HEK293T (cell line): ENCODE measurements at regions not wholly inside any gene's neighbourhood (a gene's known extent, or its start where the extent isn't known, plus 50 kb on each side); places are given as distances from the start of the nearest gene placed in this dataset.

Source experiments
- CTCF ChIA-PET: fragments of 350-600 bp; formaldehyde crosslinking; extraction: SDS; loops from one replicate; lab custom pipeline; 2021; ENCODE audit warnings: antibody characterized with exemption, inconsistent platforms; lab: Yijun Ruan, JAX
- POLR2A ChIA-PET: fragments of 350-600 bp; formaldehyde crosslinking; extraction: SDS; loops from one replicate; lab custom pipeline; 2020; ENCODE audit warnings: antibody characterized with exemption, inconsistent platforms; lab: Yijun Ruan, JAX
- DNase-seq: peaks from one replicate; pipeline ENCODE4 v3.0.0; 2012; ENCODE audit warnings: mixed read lengths; ENCODE audit errors: extremely low spot score
- ARNT ChIP-seq: fragments of 450-650 bp; IDR thresholded peaks from 2 replicates; pipeline ENCODE4 v1.6.1; 2017; ENCODE audit warnings: mild to moderate bottlenecking
- BHLHE40 ChIP-seq: fragments of 450-650 bp; IDR thresholded peaks from 2 replicates; pipeline ENCODE4 v1.6.1; 2016; ENCODE audit warnings: mild to moderate bottlenecking, moderate library complexity, borderline replicate concordance
- CTBP1 ChIP-seq: fragments of 450-650 bp; IDR thresholded peaks from 2 replicates; pipeline ENCODE4 v1.6.1; 2016; ENCODE audit warnings: borderline replicate concordance
- ELF4 ChIP-seq: fragments of 450-650 bp; IDR thresholded peaks from 2 replicates; pipeline ENCODE4 v1.6.1; 2017; ENCODE audit warnings: antibody characterized with exemption
- FOXA1 ChIP-seq: fragments of 450-650 bp; IDR thresholded peaks from 2 replicates; pipeline ENCODE4 v1.6.1; 2016; ENCODE audit warnings: mild to moderate bottlenecking
- FOXK2 ChIP-seq: fragments of 450-650 bp; IDR thresholded peaks from 2 replicates; pipeline ENCODE4 v1.6.1; 2016; ENCODE audit warnings: mild to moderate bottlenecking
- FOXM1 ChIP-seq: fragments of 450-650 bp; IDR thresholded peaks from 2 replicates; pipeline ENCODE4 v1.6.1; 2017; ENCODE audit warnings: mild to moderate bottlenecking, borderline replicate concordance
- HDGF ChIP-seq: fragments of 450-650 bp; IDR thresholded peaks from 2 replicates; pipeline ENCODE4 v1.6.1; 2017; ENCODE audit warnings: antibody characterized with exemption, borderline replicate concordance
- L3MBTL2 ChIP-seq: fragments of 450-650 bp; conservative IDR thresholded peaks from 2 replicates; pipeline ENCODE4 v1.6.1; 2016; ENCODE audit warnings: mild to moderate bottlenecking
- LEF1 ChIP-seq: fragments of 450-650 bp; IDR thresholded peaks from 2 replicates; pipeline ENCODE4 v1.6.1; 2017; ENCODE audit warnings: mild to moderate bottlenecking, borderline replicate concordance
- NFRKB ChIP-seq: fragments of 450-650 bp; IDR thresholded peaks from 2 replicates; pipeline ENCODE4 v1.6.1; 2016; ENCODE audit warnings: mild to moderate bottlenecking, moderate library complexity
- SP1 ChIP-seq: fragments of 450-650 bp; IDR thresholded peaks from 2 replicates; pipeline ENCODE4 v1.6.1; 2017
- SUZ12 ChIP-seq: fragments of 450-650 bp; IDR thresholded peaks from 2 replicates; pipeline ENCODE4 v1.6.1; 2016; ENCODE audit warnings: mild to moderate bottlenecking
- TARDBP ChIP-seq: fragments of 450-650 bp; IDR thresholded peaks from 2 replicates; pipeline ENCODE4 v1.6.1; 2016
- ZNF384 ChIP-seq: fragments of 450-650 bp; IDR thresholded peaks from 2 replicates; pipeline ENCODE4 v1.6.1; 2016
- TF ChIP-seq, protein P1 (sequence below): fragments of 450-650 bp; IDR thresholded peaks from 2 replicates; pipeline ENCODE4 v1.6.1; 2016

- POLR2A ChIA-PET: no interaction called here
- TF ChIP-seq ELF4 (no peak), FOXA1 (no peak)
- TF ChIP-seq, protein P1, sequence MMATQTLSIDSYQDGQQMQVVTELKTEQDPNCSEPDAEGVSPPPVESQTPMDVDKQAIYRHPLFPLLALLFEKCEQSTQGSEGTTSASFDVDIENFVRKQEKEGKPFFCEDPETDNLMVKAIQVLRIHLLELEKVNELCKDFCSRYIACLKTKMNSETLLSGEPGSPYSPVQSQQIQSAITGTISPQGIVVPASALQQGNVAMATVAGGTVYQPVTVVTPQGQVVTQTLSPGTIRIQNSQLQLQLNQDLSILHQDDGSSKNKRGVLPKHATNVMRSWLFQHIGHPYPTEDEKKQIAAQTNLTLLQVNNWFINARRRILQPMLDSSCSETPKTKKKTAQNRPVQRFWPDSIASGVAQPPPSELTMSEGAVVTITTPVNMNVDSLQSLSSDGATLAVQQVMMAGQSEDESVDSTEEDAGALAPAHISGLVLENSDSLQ: no peak
- DNase-seq: no peak
- CTCF ChIA-PET: no interaction called here
These were observed 394.3 kb downstream of the TGFB2 start for GRCh38 chr1:218739426-218739825.

GRCh38 chr1:218741852-218742251 lies 396.7 kb downstream of the TGFB2 start:
- CTCF ChIA-PET: interaction anchor here (0.7 kb wide), 1 partner anchor 93 kb away, joined by 3 read pairs; no protein-coding TSS in a partner anchor
- DNase-seq: no peak
- TF ChIP-seq, protein P1: no peak
- TF ChIP-seq NFRKB (no peak), CTBP1 (no peak), ARNT (no peak), ELF4 (no peak), SP1 (no peak), ZNF384 (no peak), L3MBTL2 (no peak), LEF1 (no peak), HDGF (no peak), FOXK2 (no peak), FOXA1 (no peak)
- POLR2A ChIA-PET: no interaction called here

GRCh38 chr1:218742467-218743262 lies 397.5 kb downstream of the TGFB2 start:
- POLR2A ChIA-PET: no interaction called here
- DNase-seq: no peak
- CTCF ChIA-PET: no interaction called here
- no peak for TF ChIP-seq ZNF384
- no peak for TF ChIP-seq FOXK2
- TF ChIP-seq SUZ12: no peak
- no peak for TF ChIP-seq BHLHE40
- TF ChIP-seq FOXM1: no peak
- no peak for TF ChIP-seq FOXA1
- TF ChIP-seq TARDBP: no peak
- TF ChIP-seq, protein P1: no peak

DNA sequence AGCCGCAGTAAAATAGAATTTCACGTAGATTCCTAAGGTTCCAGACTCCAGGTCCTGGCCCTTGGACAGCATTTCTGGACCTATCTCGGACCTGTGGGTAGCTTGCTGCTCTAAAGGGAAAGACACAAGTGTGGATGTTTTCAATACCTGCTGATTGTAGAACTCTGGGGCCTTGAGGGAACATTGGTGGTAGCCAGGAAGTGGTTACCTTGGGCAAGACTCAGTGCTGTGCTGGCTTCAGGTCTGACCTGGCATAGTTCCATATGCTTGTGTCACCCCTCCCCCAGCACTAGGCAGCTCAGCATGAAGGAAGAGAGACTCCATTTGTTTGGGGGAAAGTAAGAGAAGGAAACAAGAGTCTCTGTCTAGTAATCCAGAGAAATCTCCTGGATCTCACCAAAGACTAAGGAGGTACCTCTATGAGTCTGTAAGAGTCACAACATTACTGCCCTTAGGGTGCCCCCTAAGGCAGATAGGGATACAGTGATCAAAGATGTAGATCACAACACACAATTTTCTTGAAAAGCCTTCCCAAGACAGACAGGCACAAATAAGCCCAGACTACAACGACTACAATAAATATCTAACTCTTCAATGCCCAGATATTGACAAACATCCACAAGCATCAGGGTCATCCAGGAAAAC lies 398.8 kb downstream of the TGFB2 start:
- CTCF ChIA-PET: no interaction called here
- TF ChIP-seq FOXA1 (no peak), CTBP1 (no peak), L3MBTL2 (no peak), ARNT (no peak), FOXK2 (no peak), NFRKB (no peak), BHLHE40 (no peak), SP1 (no peak), LEF1 (no peak), FOXM1 (no peak), ELF4 (no peak), SUZ12 (no peak), HDGF (no peak), TARDBP (no peak), ZNF384 (no peak)
- TF ChIP-seq, protein P1: no peak
- no peak for DNase-seq
- POLR2A ChIA-PET: no interaction called here

GRCh38 chr1:218748071-218748470 lies 402.9 kb downstream of the TGFB2 start:
- CTCF ChIA-PET: no interaction called here
- POLR2A ChIA-PET: no interaction called here
- TF ChIP-seq NFRKB (no peak), SP1 (no peak), FOXK2 (no peak), L3MBTL2 (no peak), LEF1 (no peak), SUZ12 (no peak), ARNT (no peak), FOXA1 (no peak), TARDBP (no peak), ELF4 (no peak), CTBP1 (no peak), BHLHE40 (no peak), ZNF384 (no peak), FOXM1 (no peak), HDGF (no peak)
- TF ChIP-seq, protein P1: no peak

More at GRCh38 chr1:218748071-218748470, 402.9 kb downstream of the TGFB2 start:
- no peak for DNase-seq
